ENCODE measurements at regions not wholly inside any gene's neighbourhood (a gene's known extent, or its start where the extent isn't known, plus 50 kb on each side); places are given as distances from the start of the nearest gene placed in this dataset.

- Histone ChIP-seq H3K9me3 (replicated peaks in 1 of 3) (peaks cover 0 to 5% (median 0%) of the 10 kb centered on the region in 3 donors), H3K27ac (no peak overlapping the region), H3K4me1 (replicated peaks in 1 of 2) (no peaks in the 10 kb centered on the region), H3K36me3 (replicated peaks in 1 of 2) (no peaks in the 10 kb centered on the region), H3K4me3 (no peak overlapping the region), H3K27me3 (no peaks in the 10 kb centered on the region)
- DNase-seq = no peak
- intact Hi-C loops (cut with DNase I) = no loop called here
- no peak for TF ChIP-seq CTCF (IDR thresholded peaks at IDR 0.05)
- no peak for TF ChIP-seq POLR2A (IDR thresholded peaks at IDR 0.05)
Observed at GRCh38 chr3:95217661-95218060, 1154.8 kb downstream of the NSUN3 start.

- Histone ChIP-seq H3K36me3 (replicated peaks in 1 of 2) (no peaks in the 10 kb centered on the region), H3K27me3 (no peaks in the 10 kb centered on the region), H3K27ac (no peak overlapping the region), H3K9me3 (replicated peaks in 1 of 3) (peaks cover 0 to 5% (median 0%) of the 10 kb centered on the region in 3 donors), H3K4me1 (replicated peaks in 1 of 2) (no peaks in the 10 kb centered on the region), H3K4me3 (no peak overlapping the region)
- TF ChIP-seq POLR2A (IDR thresholded peaks at IDR 0.05) (no peak), CTCF (IDR thresholded peaks at IDR 0.05) (no peak)
- WGBS, 4 donors = 28 to 57% (median 42%) methylated on average over 1 of the region's 1 CpG
- intact Hi-C loops (cut with DNase I) = no loop called here
- no peak for DNase-seq
Observed at GRCh38 chr3:95218484-95218883, 1155.6 kb downstream of the NSUN3 start.

DNA sequence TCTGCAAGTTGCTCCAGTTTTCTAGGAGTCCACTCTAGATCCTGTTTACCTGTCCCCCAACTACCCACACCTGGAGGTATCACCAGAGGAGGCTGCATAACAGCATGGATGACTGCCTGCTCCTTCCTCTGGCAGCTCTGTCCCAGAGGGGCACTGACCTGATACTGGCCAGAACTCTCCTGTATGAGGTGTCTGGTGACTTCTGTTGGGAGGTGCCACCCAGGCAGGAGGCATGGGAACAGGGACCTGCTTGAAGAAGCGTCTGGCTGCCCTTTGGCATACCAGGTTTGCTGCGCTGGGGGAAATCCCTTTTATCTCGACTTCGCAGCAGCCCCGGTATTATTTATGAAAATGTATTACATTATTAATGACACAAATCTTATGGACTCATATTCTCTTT is 1163.6 kb downstream of the NSUN3 start:
- Histone ChIP-seq H3K4me1 (replicated peaks in 1 of 2) (no peaks in the 10 kb centered on the region), H3K4me3 (no peak overlapping the region), H3K36me3 (replicated peaks in 1 of 2) (no peaks in the 10 kb centered on the region), H3K27me3 (no peaks in the 10 kb centered on the region), H3K27ac (no peak overlapping the region), H3K9me3 (replicated peaks in 1 of 3) (no peaks in the 10 kb centered on the region)
- TF ChIP-seq POLR2A (IDR thresholded peaks at IDR 0.05) (no peak), CTCF (IDR thresholded peaks at IDR 0.05) (no peak)
- 70 to 91% (median 85%) methylated on average over 5 of the region's 5 CpGs for WGBS, 4 donors
- DNase-seq = no peak
- intact Hi-C loops (cut with DNase I) = no loop called here

DNA sequence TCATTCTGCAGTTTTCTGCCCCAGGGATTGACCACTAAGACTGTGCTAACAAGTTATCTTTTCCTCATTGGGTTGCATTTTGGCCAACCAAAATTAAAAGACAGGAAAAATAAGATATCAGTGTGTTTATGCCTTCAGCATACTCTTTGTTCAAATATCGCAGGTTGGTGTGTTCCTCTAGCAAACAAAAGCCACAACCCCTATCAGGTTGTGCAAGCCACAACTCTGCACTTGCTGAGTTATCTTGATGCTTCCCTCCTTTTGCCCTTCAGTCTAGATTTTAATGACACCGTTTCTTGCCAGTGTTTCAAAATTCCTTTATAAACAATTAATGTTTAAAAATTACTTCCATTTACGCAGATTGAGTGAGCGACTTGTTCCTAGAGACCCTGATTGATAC is 1164.2 kb downstream of the NSUN3 start:
- no peak overlapping the region for H3K4me3 ChIP-seq
- intact Hi-C loops (cut with DNase I) = no loop called here
- H3K9me3 ChIP-seq (replicated peaks in 1 of 3) = no peaks in the 10 kb centered on the region
- no peak overlapping the region for H3K27ac ChIP-seq
- no peaks in the 10 kb centered on the region for H3K4me1 ChIP-seq (replicated peaks in 1 of 2)
- H3K27me3 ChIP-seq = no peaks in the 10 kb centered on the region
- 75 to 85% (median 75%) methylated on average over 4 of the region's 4 CpGs for WGBS, 4 donors
- no peak for TF ChIP-seq CTCF (IDR thresholded peaks at IDR 0.05)
- no peak for TF ChIP-seq POLR2A (IDR thresholded peaks at IDR 0.05)
- H3K36me3 ChIP-seq (replicated peaks in 1 of 2) = no peaks in the 10 kb centered on the region
- DNase-seq = no peak
